GM12878 (cell line): ENCODE measurements at regions not wholly inside any gene's neighbourhood (a gene's known extent, or its start where the extent isn't known, plus 50 kb on each side); places are given as distances from the start of the nearest gene placed in this dataset.

Experiments
- ATAC-seq: fragments of 200-7000 bp; cut with Tn5 transposase; 3 replicates; pipeline ENCODE4 v1.9.1; 2020; ENCODE audit warnings: mild to moderate bottlenecking, moderate library complexity
- BruUV-seq: library from RNA; stranded (reverse); fragments of 400-500 nt; replicated peaks from 2 replicates; lab custom pipeline; 2021; lab: Mats Ljungman, UMichigan
- CTCF ChIA-PET: fragments of 300-600 bp; sonication (Branson Sonifier 250); formaldehyde crosslinking; extraction: SDS; loops from one replicate; lab custom pipeline; 2021; ENCODE audit warnings: inconsistent platforms; lab: Yijun Ruan, JAX
- POLR2A ChIA-PET: fragments of 350-600 bp; formaldehyde crosslinking; extraction: SDS; loops from one replicate; lab custom pipeline; 2021; ENCODE audit warnings: inconsistent platforms; lab: Charles Lee
- RAD21 ChIA-PET: fragments of 300-600 bp; sonication (Branson Sonifier 250); formaldehyde crosslinking; loops from one replicate; lab custom pipeline; 2023; ENCODE audit warnings: antibody characterized with exemption; ENCODE audit not compliant: unreplicated experiment; lab: Charles Lee
- SMC1A ChIA-PET: fragments of 300-600 bp; sonication (Branson Sonifier 250); formaldehyde crosslinking; loops from one replicate; lab custom pipeline; 2023; ENCODE audit not compliant: unreplicated experiment, uncharacterized antibody; lab: Charles Lee
- DNase-seq: peaks from one replicate; pipeline ENCODE4 v3.0.0-alpha.2; 2011; ENCODE audit warnings: low read depth, low spot score
- FAIRE-seq: peaks from 3 replicates; lab custom pipeline; 2011; peaks lifted over from hg19 to GRCh38; lab: Jason Lieb, UNC
- H2AFZ ChIP-seq: 2 replicates; pipeline ENCODE4 v1.6.0; 2011; ENCODE audit warnings: low read depth, low read length, control low read depth; ENCODE audit not compliant: control insufficient read depth
- H3K27ac ChIP-seq: 2 replicates; pipeline ENCODE4 v1.5.1; 2011; ENCODE audit warnings: control low read depth; ENCODE audit not compliant: control insufficient read depth, insufficient read depth
- H3K27me3 ChIP-seq, 2 experiments: replicated peaks in 1 of 2; 2 replicates each; pipeline versions ENCODE4 v1.6.0 to v1.6.1; 2011; ENCODE audit warnings: low read length in 1 of 2; ENCODE audit not compliant: control insufficient read depth in 2 of 2, insufficient read depth in 2 of 2
- H3K36me3 ChIP-seq, 2 experiments: 2 replicates each; pipeline ENCODE4 v1.5.1; 2011; ENCODE audit warnings: low read length in 1 of 2; ENCODE audit not compliant: control insufficient read depth in 2 of 2, insufficient read depth in 2 of 2
- H3K4me1 ChIP-seq: 2 replicates; pipeline ENCODE4 v1.6.1; 2011; ENCODE audit warnings: mild to moderate bottlenecking, low read length, moderate library complexity, mixed read lengths; ENCODE audit not compliant: control insufficient read depth, insufficient read depth
- H3K4me2 ChIP-seq: 2 replicates; pipeline ENCODE4 v1.6.0; 2011; ENCODE audit warnings: control low read depth; ENCODE audit not compliant: control insufficient read depth, insufficient read depth
- H3K4me3 ChIP-seq: fragments of 200-600 bp; sonication (generic); 2 replicates; pipeline ENCODE4 v1.5.1; 2016
- H3K79me2 ChIP-seq: 2 replicates; pipeline ENCODE4 v1.6.0; 2011; ENCODE audit warnings: low read length; ENCODE audit not compliant: control insufficient read depth, insufficient read depth
- H3K9ac ChIP-seq: 2 replicates; pipeline ENCODE4 v1.8.0; 2011; ENCODE audit warnings: low read length, control low read depth, mixed read lengths; ENCODE audit not compliant: control insufficient read depth, insufficient read depth
- H3K9me3 ChIP-seq: replicated peaks from 3 replicates; pipeline ENCODE4 v1.5.1; 2011; ENCODE audit warnings: mild to moderate bottlenecking, low read length; ENCODE audit not compliant: control insufficient read depth, insufficient read depth
- H4K20me1 ChIP-seq: 2 replicates; pipeline ENCODE4 v1.6.0; 2011; ENCODE audit not compliant: control insufficient read depth, insufficient read depth
- CUX1 ChIP-seq: IDR thresholded peaks from 2 replicates; pipeline ENCODE4 v1.6.1; 2012; ENCODE audit warnings: improper control_type of control experiment, low read depth, low read length; ENCODE audit not compliant: insufficient replicate concordance
- E2F8 ChIP-seq: fragments of 450-650 bp; IDR thresholded peaks from 2 replicates; pipeline ENCODE4 v1.6.1; 2018; ENCODE audit warnings: mild to moderate bottlenecking, low read depth, moderate library complexity; ENCODE audit not compliant: partially characterized antibody
- ETV6 ChIP-seq, 2 experiments: fragments of 450-650 bp in 1 of 2; IDR thresholded peaks in 1 of 2; conservative IDR thresholded peaks in 1 of 2; 2 replicates each; pipeline ENCODE4 v1.6.1; 2014; ENCODE audit warnings: antibody characterized with exemption in 1 of 2, borderline replicate concordance in 1 of 2, low read depth in 1 of 2, mild to moderate bottlenecking in 1 of 2, moderate library complexity in 1 of 2
- IRF4 ChIP-seq: IDR thresholded peaks from 2 replicates; pipeline ENCODE4 v1.6.1; 2011; ENCODE audit warnings: low read depth, low read length
- KLF5 ChIP-seq: fragments of 450-650 bp; IDR thresholded peaks from 2 replicates; pipeline ENCODE4 v1.6.1; 2014; ENCODE audit warnings: mild to moderate bottlenecking; ENCODE audit not compliant: partially characterized antibody
- PRDM15 ChIP-seq: fragments of 450-650 bp; formaldehyde crosslinking; IDR thresholded peaks from 2 replicates; pipeline ENCODE4 v1.4.0; 2020; ENCODE audit warnings: mild to moderate bottlenecking, moderate library complexity
- USF1 ChIP-seq: IDR thresholded peaks from 2 replicates; pipeline ENCODE4 v1.6.1; 2011; ENCODE audit warnings: borderline replicate concordance, low read depth, mild to moderate bottlenecking, moderate library complexity, mixed read lengths, low read length; ENCODE audit not compliant: insufficient read depth; ENCODE audit errors: extremely low read length
- USF2 ChIP-seq: IDR thresholded peaks from 2 replicates; pipeline ENCODE4 v1.6.1; 2011; ENCODE audit warnings: low read depth, low read length, improper control_type of control experiment, borderline replicate concordance
- ZNF207 ChIP-seq: fragments of 450-650 bp; IDR thresholded peaks from 2 replicates; pipeline ENCODE4 v1.6.1; 2014; ENCODE audit warnings: antibody characterized with exemption, mild to moderate bottlenecking, borderline replicate concordance
- WGBS: methylation state at CpG from one replicate; pipeline ENCODE4 v1.1.6; 2016; ENCODE audit warnings: low lambda C conversion rate; ENCODE audit not compliant: insufficient replicate concordance, insufficient coverage; ENCODE audit errors: missing lambda C conversion rate; 5-methylcytosine and 5-hydroxymethylcytosine counted together
- in situ Hi-C: fragments of 300-500 bp; cut with MboI; formaldehyde crosslinking; loops from 9 replicates; pipeline ENCODE4 v1.14.3; 2018; ENCODE audit warnings: mixed read lengths
- intact Hi-C: fragments of 100-400 bp; cut with micrococcal nuclease; formaldehyde crosslinking; loops from one replicate; pipeline ENCODE4 v1.14.2; 2022; ENCODE audit not compliant: unreplicated experiment

- no peak for ATAC-seq
- H3K4me1 ChIP-seq, result no peaks in the 10 kb centered on the region
- BruUV-seq, result no TSS peak
- no peak for FAIRE-seq
- ChIA-PET RAD21 (no interaction called here), CTCF (no interaction called here), SMC1A (no interaction called here), POLR2A (no interaction called here)
- 40% methylated on average over 2 of the region's 2 CpGs for WGBS
- H3K27me3 ChIP-seq, result no peaks in the 10 kb centered on the region
- no peaks in the 10 kb centered on the region for H3K9me3 ChIP-seq
- H3K4me2 ChIP-seq, result no peak overlapping the region
- H3K9ac ChIP-seq, result no peak overlapping the region
- no peaks in the 10 kb centered on the region for H3K79me2 ChIP-seq
- no peak overlapping the region for H2AFZ ChIP-seq
- H3K4me3 ChIP-seq, result no peak overlapping the region
- in situ Hi-C loops, result no loop called here
- no peaks in the 10 kb centered on the region for H3K36me3 ChIP-seq
- H3K27ac ChIP-seq, result no peak overlapping the region
- no peaks in the 10 kb centered on the region for H4K20me1 ChIP-seq
- no peak for DNase-seq
- intact Hi-C loops, result no loop called here
- TF ChIP-seq PRDM15 (CRISPR knock-in tag) (no peak), USF1 (no peak), CUX1 (no peak), E2F8 (no peak), KLF5 (no peak), ZNF207 (no peak), ETV6 (conservative IDR thresholded peaks at IDR 0.05 in 1 of 2, IDR thresholded peaks at IDR 0.05 in 1 of 2; ENCODE audit: borderline replicate concordance in 1 of 2, low read depth in 1 of 2) (no peak), IRF4 (no peak), USF2 (no peak)
Observed at GRCh38 chr10:60560451-60560850, 170.8 kb upstream of the ANK3 start.
